ENCODE measurements at regions not wholly inside any gene's neighbourhood (a gene's known extent, or its start where the extent isn't known, plus 50 kb on each side); places are given as distances from the start of the nearest gene placed in this dataset.

- no peak overlapping the region for H3K4me3 ChIP-seq (ENCODE audit: low read depth, low read length)
- DNase-seq (ENCODE audit: low read depth) = no peak
- TF ChIP-seq CTCF (IDR thresholded peaks at IDR 0.05; ENCODE audit: low read depth, low read length, missing control alignments) = no peak
Measured at GRCh38 chr3:34207002-34207401, 408.6 kb downstream of the PDCD6IP start.

- DNase-seq (ENCODE audit: low read depth) = no peak
- no peak for TF ChIP-seq CTCF (IDR thresholded peaks at IDR 0.05; ENCODE audit: low read depth, low read length, missing control alignments)
- no peak overlapping the region for H3K4me3 ChIP-seq (ENCODE audit: low read depth, low read length)
Measured at GRCh38 chr3:34207806-34208205, 409.4 kb downstream of the PDCD6IP start.

- H3K4me3 ChIP-seq (ENCODE audit: low read depth, low read length) = no peak overlapping the region
- TF ChIP-seq CTCF (IDR thresholded peaks at IDR 0.05; ENCODE audit: low read depth, low read length, missing control alignments) = no peak
- no peak for DNase-seq (ENCODE audit: low read depth)
Measured at GRCh38 chr3:34212175-34212574, 413.7 kb downstream of the PDCD6IP start.

GRCh38 chr3:34212656-34213055 lies 414.2 kb downstream of the PDCD6IP start:
- DNase-seq (ENCODE audit: low read depth) = no peak
- no peak overlapping the region for H3K4me3 ChIP-seq (ENCODE audit: low read depth, low read length)
- no peak for TF ChIP-seq CTCF (IDR thresholded peaks at IDR 0.05; ENCODE audit: low read depth, low read length, missing control alignments)

- no peak for TF ChIP-seq CTCF (IDR thresholded peaks at IDR 0.05; ENCODE audit: low read depth, low read length, missing control alignments)
- no peak for DNase-seq (ENCODE audit: low read depth)
- no peak overlapping the region for H3K4me3 ChIP-seq (ENCODE audit: low read depth, low read length)
Measured at GRCh38 chr3:34213478-34213877, 415.0 kb downstream of the PDCD6IP start.

- TF ChIP-seq CTCF (IDR thresholded peaks at IDR 0.05; ENCODE audit: low read depth, low read length, missing control alignments) = no peak
- DNase-seq (ENCODE audit: low read depth) = no peak
- H3K4me3 ChIP-seq (ENCODE audit: low read depth, low read length) = no peak overlapping the region
Measured at GRCh38 chr3:34216711-34217335, 418.4 kb downstream of the PDCD6IP start.

- no peak overlapping the region for H3K4me3 ChIP-seq (ENCODE audit: low read depth, low read length)
- no peak for DNase-seq (ENCODE audit: low read depth)
- TF ChIP-seq CTCF (IDR thresholded peaks at IDR 0.05; ENCODE audit: low read depth, low read length, missing control alignments) = no peak
Measured at GRCh38 chr3:34218706-34219385, 420.4 kb downstream of the PDCD6IP start.

All from GM12864 (cell line).